ENCODE measurements at regions not wholly inside any gene's neighbourhood (a gene's known extent, or its start where the extent isn't known, plus 50 kb on each side); places are given as distances from the start of the nearest gene placed in this dataset.

DNA sequence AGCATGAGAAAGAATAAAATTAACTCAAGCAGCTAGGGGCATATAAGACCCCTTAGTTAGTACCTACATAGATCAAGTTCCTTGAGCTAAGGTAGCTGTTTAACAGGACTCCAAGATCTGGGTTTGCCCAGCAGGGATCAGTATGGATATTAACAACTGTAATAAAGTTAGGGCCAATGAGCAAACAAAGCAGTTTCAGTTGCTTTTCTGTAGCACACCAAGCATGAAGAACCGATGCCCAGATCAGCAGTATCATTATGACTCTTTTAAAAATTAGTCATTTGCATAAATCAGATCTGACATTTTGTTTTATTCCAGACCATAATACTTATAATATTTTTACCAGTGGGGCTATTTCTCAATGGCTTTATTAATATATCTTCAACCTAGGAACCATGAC, 80.9 kb downstream of the C4orf33 start:
- TF ChIP-seq, protein P1, sequence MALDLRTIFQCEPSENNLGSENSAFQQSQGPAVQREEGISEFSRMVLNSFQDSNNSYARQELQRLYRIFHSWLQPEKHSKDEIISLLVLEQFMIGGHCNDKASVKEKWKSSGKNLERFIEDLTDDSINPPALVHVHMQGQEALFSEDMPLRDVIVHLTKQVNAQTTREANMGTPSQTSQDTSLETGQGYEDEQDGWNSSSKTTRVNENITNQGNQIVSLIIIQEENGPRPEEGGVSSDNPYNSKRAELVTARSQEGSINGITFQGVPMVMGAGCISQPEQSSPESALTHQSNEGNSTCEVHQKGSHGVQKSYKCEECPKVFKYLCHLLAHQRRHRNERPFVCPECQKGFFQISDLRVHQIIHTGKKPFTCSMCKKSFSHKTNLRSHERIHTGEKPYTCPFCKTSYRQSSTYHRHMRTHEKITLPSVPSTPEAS (tag by site-specific recombination; IDR thresholded peaks at IDR 0.05), result no peak
- TF ChIP-seq ZNF416 (tag by site-specific recombination; IDR thresholded peaks at IDR 0.05) (no peak), BCL11B (tag by site-specific recombination; IDR thresholded peaks at IDR 0.05; ENCODE audit: low read depth) (no peak), ZNF169 (tag by site-specific recombination; IDR thresholded peaks at IDR 0.05) (no peak), ZNF621 (tag by site-specific recombination; IDR thresholded peaks at IDR 0.05) (no peak), KLF1 (tag by site-specific recombination; IDR thresholded peaks at IDR 0.05) (no peak), KLF17 (tag by site-specific recombination; IDR thresholded peaks at IDR 0.05) (no peak), GLIS1 (tag by site-specific recombination; IDR thresholded peaks at IDR 0.05) (no peak), ZNF350 (tag by site-specific recombination; IDR thresholded peaks at IDR 0.05) (no peak), ZNF138 (tag by site-specific recombination; IDR thresholded peaks at IDR 0.05; ENCODE audit: borderline replicate concordance) (no peak), ZNF398 (tag by site-specific recombination; IDR thresholded peaks at IDR 0.05) (no peak), ZNF174 (tag by site-specific recombination; IDR thresholded peaks at IDR 0.05) (no peak), ZNF292 (tag by site-specific recombination; IDR thresholded peaks at IDR 0.05; ENCODE audit: borderline replicate concordance, low read depth) (no peak)
- TF ChIP-seq, protein P2, sequence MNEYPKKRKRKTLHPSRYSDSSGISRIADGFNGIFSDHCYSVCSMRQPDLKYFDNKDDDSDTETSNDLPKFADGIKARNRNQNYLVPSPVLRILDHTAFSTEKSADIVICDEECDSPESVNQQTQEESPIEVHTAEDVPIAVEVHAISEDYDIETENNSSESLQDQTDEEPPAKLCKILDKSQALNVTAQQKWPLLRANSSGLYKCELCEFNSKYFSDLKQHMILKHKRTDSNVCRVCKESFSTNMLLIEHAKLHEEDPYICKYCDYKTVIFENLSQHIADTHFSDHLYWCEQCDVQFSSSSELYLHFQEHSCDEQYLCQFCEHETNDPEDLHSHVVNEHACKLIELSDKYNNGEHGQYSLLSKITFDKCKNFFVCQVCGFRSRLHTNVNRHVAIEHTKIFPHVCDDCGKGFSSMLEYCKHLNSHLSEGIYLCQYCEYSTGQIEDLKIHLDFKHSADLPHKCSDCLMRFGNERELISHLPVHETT (tag by site-specific recombination; IDR thresholded peaks at IDR 0.05), result no peak
- TF ChIP-seq, protein P3, sequence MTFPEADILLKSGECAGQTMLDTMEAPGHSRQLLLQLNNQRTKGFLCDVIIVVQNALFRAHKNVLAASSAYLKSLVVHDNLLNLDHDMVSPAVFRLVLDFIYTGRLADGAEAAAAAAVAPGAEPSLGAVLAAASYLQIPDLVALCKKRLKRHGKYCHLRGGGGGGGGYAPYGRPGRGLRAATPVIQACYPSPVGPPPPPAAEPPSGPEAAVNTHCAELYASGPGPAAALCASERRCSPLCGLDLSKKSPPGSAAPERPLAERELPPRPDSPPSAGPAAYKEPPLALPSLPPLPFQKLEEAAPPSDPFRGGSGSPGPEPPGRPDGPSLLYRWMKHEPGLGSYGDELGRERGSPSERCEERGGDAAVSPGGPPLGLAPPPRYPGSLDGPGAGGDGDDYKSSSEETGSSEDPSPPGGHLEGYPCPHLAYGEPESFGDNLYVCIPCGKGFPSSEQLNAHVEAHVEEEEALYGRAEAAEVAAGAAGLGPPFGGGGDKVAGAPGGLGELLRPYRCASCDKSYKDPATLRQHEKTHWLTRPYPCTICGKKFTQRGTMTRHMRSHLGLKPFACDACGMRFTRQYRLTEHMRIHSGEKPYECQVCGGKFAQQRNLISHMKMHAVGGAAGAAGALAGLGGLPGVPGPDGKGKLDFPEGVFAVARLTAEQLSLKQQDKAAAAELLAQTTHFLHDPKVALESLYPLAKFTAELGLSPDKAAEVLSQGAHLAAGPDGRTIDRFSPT (tag by site-specific recombination; IDR thresholded peaks at IDR 0.05), result no peak
- ChIA-PET CTCF (interaction anchor here (0.6 kb wide), 1 partner anchor 129 kb away, joined by 3 read pairs; no protein-coding TSS in a partner anchor), POLR2A (no interaction called here)
- H3K36me3 ChIP-seq (ENCODE audit: control insufficient read depth in 2 of 2, insufficient read depth in 1 of 2, low read length in 2 of 2), result no peaks in the 10 kb centered on the region
- no peak overlapping the region for H3K4me3 ChIP-seq (ENCODE audit: low read depth, low read length)
- H3K9me3 ChIP-seq (ENCODE audit: control insufficient read depth, insufficient read depth, low read depth, low read length), result no peaks in the 10 kb centered on the region
- no peak overlapping the region for H3K27ac ChIP-seq (ENCODE audit: extremely low read depth, low read depth, low read length)
- H3K4me1 ChIP-seq (ENCODE audit: control insufficient read depth, insufficient read depth, low read length), result no peaks in the 10 kb centered on the region

DNA sequence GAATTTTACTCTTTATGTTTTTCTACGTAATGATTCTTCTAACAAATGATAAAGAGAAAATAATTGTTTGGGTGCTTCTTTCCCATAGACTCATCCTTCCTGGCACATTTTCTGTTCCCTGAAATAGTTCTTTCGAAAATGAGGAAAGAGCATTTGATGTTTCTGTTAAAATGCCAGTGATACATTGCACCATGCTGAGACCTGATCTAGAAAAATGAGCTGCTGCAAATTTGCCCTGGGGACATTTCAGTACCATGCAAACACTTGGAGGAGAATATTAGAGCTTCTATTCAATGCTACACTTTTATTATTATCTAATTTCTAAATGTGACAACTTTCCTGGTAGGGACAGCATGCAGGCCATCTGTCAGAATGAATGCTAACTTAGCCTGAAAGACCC, 83.3 kb downstream of the C4orf33 start:
- ChIA-PET POLR2A (no interaction called here), CTCF (no interaction called here)
- H3K4me1 ChIP-seq (ENCODE audit: control insufficient read depth, insufficient read depth, low read length), result no peaks in the 10 kb centered on the region
- H3K9me3 ChIP-seq (ENCODE audit: control insufficient read depth, insufficient read depth, low read depth, low read length), result no peaks in the 10 kb centered on the region
- H3K27ac ChIP-seq (ENCODE audit: extremely low read depth, low read depth, low read length), result no peak overlapping the region
- H3K36me3 ChIP-seq (ENCODE audit: control insufficient read depth in 2 of 2, insufficient read depth in 1 of 2, low read length in 2 of 2), result no peaks in the 10 kb centered on the region
- no peak overlapping the region for H3K4me3 ChIP-seq (ENCODE audit: low read depth, low read length)
- TF ChIP-seq ZNF2 (tag by site-specific recombination; IDR thresholded peaks at IDR 0.05), result no peak
- no peak for TF ChIP-seq ZNF560 (tag by site-specific recombination; IDR thresholded peaks at IDR 0.05; ENCODE audit: borderline replicate concordance)
- TF ChIP-seq PRDM2 (tag by site-specific recombination; IDR thresholded peaks at IDR 0.05; ENCODE audit: borderline replicate concordance), result no peak
- TF ChIP-seq ZBTB1 (tag by site-specific recombination; IDR thresholded peaks at IDR 0.05), result no peak
- no peak for TF ChIP-seq ZNF426 (tag by site-specific recombination; IDR thresholded peaks at IDR 0.05)
- TF ChIP-seq ZNF501 (tag by site-specific recombination; IDR thresholded peaks at IDR 0.05), result no peak

All from HEK293 (cell line).